Body of pancreas (tissue), 4 donors: ENCODE measurements at regions not wholly inside any gene's neighbourhood (a gene's known extent, or its start where the extent isn't known, plus 50 kb on each side); places are given as distances from the start of the nearest gene placed in this dataset.

Source experiments
- ATAC-seq: fragments of 150-250 bp; one replicate; pipeline ENCODE4 v1.9.1; 2016
- DNase-seq, 4 donors: peaks; one replicate each; pipeline ENCODE4 v3.0.0-alpha.2; 2019
- H3K27ac ChIP-seq, 4 donors: fragments of 200-600 bp; sonication (generic); 1 replicate in 3 of 4; 2 replicates in 1 of 4; pipeline versions ENCODE4 v1.5.1 to v1.6.1; 2016 to 2019; ENCODE audit warnings: mild to moderate bottlenecking in 1 of 4, mixed read lengths in 1 of 4, moderate library complexity in 1 of 4
- H3K27me3 ChIP-seq, 2 donors: fragments of 200-600 bp; sonication (generic); one replicate each; pipeline ENCODE4 v1.6.0; 2016; ENCODE audit warnings: mild to moderate bottlenecking in 1 of 2
- H3K36me3 ChIP-seq, 2 donors: fragments of 200-600 bp; sonication (generic); replicated peaks in 1 of 2; 2 replicates each; pipeline ENCODE4 v1.5.1; 2016; ENCODE audit warnings: low read depth in 2 of 2; ENCODE audit not compliant: insufficient read depth in 1 of 2
- H3K4me1 ChIP-seq: fragments of 200-600 bp; sonication (generic); one replicate; pipeline ENCODE4 v1.6.0; 2016
- H3K4me3 ChIP-seq, 2 donors: fragments of 200-600 bp; sonication (generic); 1 replicate in 1 of 2; 2 replicates in 1 of 2; pipeline ENCODE4 v1.5.1; 2016 to 2019
- H3K9me3 ChIP-seq, 3 donors: fragments of 200-600 bp; sonication (generic); 1 replicate in 2 of 3; 2 replicates in 1 of 3; pipeline ENCODE4 v1.5.1; 2016
- CTCF ChIP-seq, 7 experiments: fragments of 450-650 bp in 4 of 7; fragments of 200-600 bp in 3 of 7; sonication (generic) in 3 of 7; IDR thresholded peaks; one replicate each; pipeline ENCODE4 v1.5.1; 2016 to 2019; ENCODE audit warnings: antibody characterized with exemption in 7 of 7
- POLR2A ChIP-seq, 3 donors: fragments of 450-650 bp; IDR thresholded peaks; one replicate each; pipeline ENCODE4 v1.6.1; 2016; ENCODE audit warnings: antibody characterized with exemption in 3 of 3, mild to moderate bottlenecking in 2 of 3
- WGBS, 2 donors: methylation state at CpG; one replicate each; pipeline ENCODE4 v1.1.5; 2017; 5-methylcytosine and 5-hydroxymethylcytosine counted together
- intact Hi-C: fragments of 100-400 bp; cut with DNase I; formaldehyde crosslinking; loops from one replicate; pipeline ENCODE4 v1.15.1; 2023

DNA sequence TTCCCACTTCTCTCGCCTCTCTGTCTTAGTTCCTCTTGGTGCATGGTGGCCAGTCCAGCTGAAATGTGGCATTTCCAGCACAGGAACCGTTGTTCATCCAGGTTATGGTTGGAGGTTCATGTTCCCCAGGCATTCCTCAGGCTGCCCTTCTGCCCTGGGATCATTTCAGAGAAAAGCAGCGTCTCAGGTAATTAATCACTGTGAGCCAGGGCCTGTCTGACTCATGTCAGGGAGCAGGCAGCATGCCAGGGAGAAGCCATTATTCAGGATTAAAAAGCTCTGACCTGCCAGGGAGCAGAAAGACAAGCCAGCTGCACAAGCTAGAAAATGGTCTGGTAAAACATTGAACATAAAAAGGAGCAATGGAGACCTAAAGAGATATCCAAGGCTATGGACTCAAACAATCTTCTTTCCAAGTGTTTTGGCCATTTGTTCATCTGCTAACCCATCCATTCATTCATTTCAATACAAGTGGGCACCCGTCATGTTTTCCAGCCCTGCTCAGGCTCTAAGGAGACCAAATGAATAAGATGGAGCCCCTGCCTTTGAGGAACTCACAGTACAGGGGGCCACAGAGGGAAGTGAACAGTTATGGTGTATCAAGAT is 241.4 kb downstream of the DRD1 start:
- 34 to 47% methylated on average over 4 of the region's 4 CpGs for WGBS, 2 donors
- ATAC-seq: no peak
- DNase-seq: no peak
- Histone ChIP-seq H3K27me3 (no peaks in the 10 kb centered on the region), H3K36me3 (no peaks in the 10 kb centered on the region), H3K9me3 (no peaks in the 10 kb centered on the region), H3K27ac (no peak overlapping the region), H3K4me1 (no peaks in the 10 kb centered on the region), H3K4me3 (no peak overlapping the region)
- TF ChIP-seq CTCF (IDR thresholded peaks at IDR 0.05) (no peak), POLR2A (IDR thresholded peaks at IDR 0.05) (no peak)
- intact Hi-C loops: no loop called here

DNA sequence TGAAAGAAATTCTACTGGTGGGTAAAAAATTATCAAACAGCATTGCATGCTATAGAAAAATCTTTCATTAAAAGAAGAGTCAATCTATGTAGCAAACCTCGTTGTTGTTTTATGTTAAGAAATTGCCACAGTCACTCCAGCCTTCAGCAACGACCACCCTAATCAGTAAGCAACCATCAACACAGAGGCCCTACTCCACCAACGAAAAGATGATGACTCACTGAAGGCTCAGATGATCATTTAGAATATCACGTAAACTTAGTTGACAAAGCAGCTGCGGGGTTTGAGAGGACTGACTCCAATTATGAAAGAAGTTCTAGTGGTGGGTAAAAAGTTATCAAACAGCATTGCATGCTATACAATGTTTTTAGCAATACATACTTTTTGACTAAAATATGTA is 242.6 kb downstream of the DRD1 start:
- Histone ChIP-seq H3K27me3 (no peaks in the 10 kb centered on the region), H3K9me3 (no peaks in the 10 kb centered on the region), H3K4me1 (no peaks in the 10 kb centered on the region), H3K36me3 (no peaks in the 10 kb centered on the region), H3K4me3 (no peak overlapping the region), H3K27ac (no peak overlapping the region)
- intact Hi-C loops: no loop called here
- no peak for TF ChIP-seq CTCF (IDR thresholded peaks at IDR 0.05)
- no peak for TF ChIP-seq POLR2A (IDR thresholded peaks at IDR 0.05)
- ATAC-seq (no peak), DNase-seq (no peak)
- 61 to 69% methylated on average over 5 of the region's 5 CpGs for WGBS, 2 donors

GRCh38 chr5:175195698-175196656 is 248.0 kb downstream of the DRD1 start:
- no peak overlapping the region for H3K4me3 ChIP-seq
- DNase-seq: no peak
- no peaks in the 10 kb centered on the region for H3K9me3 ChIP-seq
- no peaks in the 10 kb centered on the region for H3K27me3 ChIP-seq
- TF ChIP-seq POLR2A (IDR thresholded peaks at IDR 0.05): no peak
- TF ChIP-seq CTCF (IDR thresholded peaks at IDR 0.05): no peak
- intact Hi-C loops: no loop called here
- no peak overlapping the region for H3K27ac ChIP-seq
- ATAC-seq: no peak
- WGBS, 2 donors: 22% methylated on average over 11 of the region's 11 CpGs
- no peaks in the 10 kb centered on the region for H3K4me1 ChIP-seq
- H3K36me3 ChIP-seq: no peaks in the 10 kb centered on the region

- ATAC-seq (no peak), DNase-seq (no peak)
- TF ChIP-seq CTCF (IDR thresholded peaks at IDR 0.05): no peak
- Histone ChIP-seq H3K27ac (no peak overlapping the region), H3K36me3 (no peaks in the 10 kb centered on the region), H3K27me3 (no peaks in the 10 kb centered on the region), H3K4me3 (no peak overlapping the region), H3K9me3 (no peaks in the 10 kb centered on the region), H3K4me1 (no peaks in the 10 kb centered on the region)
- intact Hi-C loops: no loop called here
- WGBS, 2 donors: 75 to 79% methylated on average over 3 of the region's 3 CpGs
Observed at GRCh38 chr5:175181331-175181730, 262.7 kb downstream of the DRD1 start.
